Muscle of leg (tissue), 3 donors: ENCODE measurements at regions not wholly inside any gene's neighbourhood (a gene's known extent, or its start where the extent isn't known, plus 50 kb on each side); places are given as distances from the start of the nearest gene placed in this dataset.

Experiments used
- DNase-seq: peaks from one replicate; pipeline ENCODE4 v3.0.0; 2013
- H3K27ac ChIP-seq: one replicate; pipeline ENCODE4 v1.5.1; 2013; ENCODE audit warnings: mild to moderate bottlenecking, low read length, control low read depth
- H3K27me3 ChIP-seq: one replicate; pipeline ENCODE4 v1.6.1; 2013; ENCODE audit warnings: low read length; ENCODE audit not compliant: control insufficient read depth, insufficient read depth
- H3K36me3 ChIP-seq: one replicate; pipeline ENCODE4 v1.6.1; 2013; ENCODE audit warnings: low read length; ENCODE audit not compliant: control insufficient read depth, insufficient read depth
- H3K4me1 ChIP-seq: one replicate; pipeline ENCODE4 v1.6.1; 2013; ENCODE audit warnings: low read length; ENCODE audit not compliant: control insufficient read depth, insufficient read depth
- H3K4me3 ChIP-seq: one replicate; pipeline ENCODE4 v1.5.1; 2013; ENCODE audit warnings: low read length, control low read depth
- H3K9me3 ChIP-seq: replicated peaks from 2 replicates; pipeline ENCODE4 v1.6.1; 2013; ENCODE audit warnings: low read depth, low read length; ENCODE audit not compliant: control insufficient read depth
- WGBS: methylation state at CpG from one replicate; pipeline ENCODE4 v1.1.5; 2013; ENCODE audit warnings: missing lambda C conversion rate; ENCODE audit not compliant: insufficient coverage; 5-methylcytosine and 5-hydroxymethylcytosine counted together

DNA sequence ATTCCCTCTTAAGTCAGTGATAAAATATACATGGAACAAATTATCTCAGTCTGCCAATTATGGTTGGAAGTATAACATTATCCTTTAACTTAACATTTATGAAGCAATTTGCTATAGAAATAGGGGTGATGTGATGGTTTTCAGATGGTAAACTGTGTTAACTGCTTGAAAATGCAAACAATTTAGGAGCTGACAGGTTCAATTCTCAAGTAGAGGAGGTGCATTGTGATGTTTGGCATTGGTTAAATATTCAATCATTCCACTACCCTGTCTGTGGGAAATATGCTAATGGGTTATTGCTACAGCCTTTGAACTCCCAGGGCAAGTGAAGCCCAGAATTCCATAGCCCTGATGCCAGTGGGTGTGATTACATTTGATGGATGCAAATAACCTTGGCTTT is 243.4 kb upstream of the GK2 start:
- H3K27ac ChIP-seq, result no peak overlapping the region
- DNase-seq, result no peak
- H3K27me3 ChIP-seq, result no peaks in the 10 kb centered on the region

GRCh38 chr4:79650794-79651431 is 242.9 kb upstream of the GK2 start:
- Histone ChIP-seq H3K27ac (no peak overlapping the region), H3K4me1 (no peaks in the 10 kb centered on the region), H3K4me3 (no peak overlapping the region), H3K27me3 (no peaks in the 10 kb centered on the region), H3K36me3 (no peaks in the 10 kb centered on the region), H3K9me3 (no peaks in the 10 kb centered on the region)
- no CpG with 5 or more reads among the region's 3 CpGs for WGBS
- DNase-seq, result peak; percentile 49

More for the DNA sequence above, 243.4 kb upstream of the GK2 start:
- Histone ChIP-seq H3K36me3 (no peaks in the 10 kb centered on the region), H3K9me3 (no peaks in the 10 kb centered on the region), H3K4me1 (no peaks in the 10 kb centered on the region), H3K4me3 (no peak overlapping the region)

GRCh38 chr4:79650217-79650616 is 242.2 kb upstream of the GK2 start:
- no peaks in the 10 kb centered on the region for H3K4me1 ChIP-seq
- no peaks in the 10 kb centered on the region for H3K27me3 ChIP-seq
- H3K27ac ChIP-seq, result no peak overlapping the region
- no peak for DNase-seq
- no peak overlapping the region for H3K4me3 ChIP-seq
- no CpG with 5 or more reads among the region's 2 CpGs for WGBS
- H3K9me3 ChIP-seq, result no peaks in the 10 kb centered on the region
- H3K36me3 ChIP-seq, result no peaks in the 10 kb centered on the region

- no peak for DNase-seq
- WGBS, result no CpG with 5 or more reads among the region's 2 CpGs
- no peak overlapping the region for H3K27ac ChIP-seq
Measured at GRCh38 chr4:79645942-79646341, 237.9 kb upstream of the GK2 start.

GRCh38 chr4:79638735-79639134 is 230.7 kb upstream of the GK2 start:
- WGBS, result 100% methylated on average over 1 of the region's 1 CpG
- Histone ChIP-seq H3K4me3 (no peak overlapping the region), H3K27ac (no peak overlapping the region), H3K36me3 (no peaks in the 10 kb centered on the region), H3K9me3 (no peaks in the 10 kb centered on the region), H3K27me3 (no peaks in the 10 kb centered on the region), H3K4me1 (no peaks in the 10 kb centered on the region)
- DNase-seq, result no peak

More at GRCh38 chr4:79645942-79646341, 237.9 kb upstream of the GK2 start:
- Histone ChIP-seq H3K4me1 (no peaks in the 10 kb centered on the region), H3K9me3 (no peaks in the 10 kb centered on the region), H3K27me3 (no peaks in the 10 kb centered on the region), H3K36me3 (no peaks in the 10 kb centered on the region), H3K4me3 (no peak overlapping the region)

DNA sequence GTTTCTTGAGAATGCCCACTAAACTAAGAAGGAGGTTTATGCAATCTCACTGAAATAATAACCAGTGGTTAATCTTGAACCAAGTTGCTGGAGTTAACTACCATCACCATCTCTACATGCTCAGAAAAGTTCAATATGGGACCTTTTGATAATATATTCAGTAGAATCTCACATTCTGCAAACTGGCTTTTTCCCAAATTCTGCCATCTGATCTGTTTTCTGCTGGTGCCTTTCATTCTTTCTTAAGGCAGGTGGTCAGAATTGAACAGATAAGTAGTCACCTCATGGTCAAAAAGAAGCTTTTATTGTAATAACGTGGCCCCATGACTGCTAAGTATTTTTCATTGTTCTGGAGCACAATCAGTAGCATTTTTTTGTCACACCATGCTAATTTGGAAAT is 229.0 kb upstream of the GK2 start:
- Histone ChIP-seq H3K4me3 (no peak overlapping the region), H3K27me3 (no peaks in the 10 kb centered on the region), H3K36me3 (no peaks in the 10 kb centered on the region), H3K27ac (no peak overlapping the region), H3K9me3 (no peaks in the 10 kb centered on the region), H3K4me1 (no peaks in the 10 kb centered on the region)
- DNase-seq, result no peak
- WGBS, result no CpG with 5 or more reads among the region's 1 CpG

DNA sequence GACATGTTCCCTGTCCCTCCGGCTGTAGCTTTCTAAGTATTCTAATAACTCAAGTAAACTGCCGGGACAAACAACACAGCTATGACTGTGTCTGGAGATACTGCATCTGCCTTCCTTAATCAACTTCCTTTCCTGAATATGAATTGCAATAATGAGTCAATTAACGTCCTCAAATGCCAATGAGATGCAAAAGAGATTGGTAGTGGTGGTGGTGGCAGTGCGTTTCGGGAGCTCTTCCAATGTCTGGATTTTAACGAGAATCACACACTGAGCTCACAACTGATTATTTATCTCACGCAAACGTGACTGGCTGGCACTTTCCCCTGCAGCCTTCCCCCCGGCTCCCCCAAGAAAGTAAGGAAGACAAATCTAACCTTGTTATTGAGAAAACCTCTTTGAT is 226.1 kb upstream of the GK2 start:
- no peak for DNase-seq
- Histone ChIP-seq H3K9me3 (no peaks in the 10 kb centered on the region), H3K27me3 (no peaks in the 10 kb centered on the region), H3K36me3 (no peaks in the 10 kb centered on the region), H3K27ac (no peak overlapping the region), H3K4me3 (no peak overlapping the region), H3K4me1 (no peaks in the 10 kb centered on the region)
- WGBS, result 100% methylated on average over 2 of the region's 9 CpGs

DNA sequence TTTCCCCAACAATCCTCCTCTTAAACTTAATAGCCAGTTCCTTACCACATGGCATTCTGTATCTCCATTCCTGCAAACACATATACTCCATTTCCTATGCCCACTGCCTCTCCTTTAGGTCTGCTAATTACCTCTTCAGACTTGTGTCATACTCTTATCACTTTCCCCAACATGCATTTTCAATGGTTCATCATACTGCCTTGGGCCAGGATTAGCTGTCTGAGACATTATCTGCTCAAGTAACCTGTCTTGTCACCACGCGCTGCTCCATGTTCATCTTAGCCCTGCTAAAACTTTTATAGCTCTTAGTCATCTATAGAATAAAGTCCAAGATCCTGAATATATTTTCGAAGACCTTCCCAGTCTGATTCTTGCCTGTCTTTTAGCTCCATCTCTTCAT is 224.1 kb upstream of the GK2 start:
- Histone ChIP-seq H3K9me3 (no peaks in the 10 kb centered on the region), H3K4me1 (no peaks in the 10 kb centered on the region), H3K27me3 (no peaks in the 10 kb centered on the region), H3K27ac (no peak overlapping the region), H3K36me3 (no peaks in the 10 kb centered on the region), H3K4me3 (no peak overlapping the region)
- WGBS, result 93% methylated on average over 3 of the region's 3 CpGs
- DNase-seq, result no peak

DNA sequence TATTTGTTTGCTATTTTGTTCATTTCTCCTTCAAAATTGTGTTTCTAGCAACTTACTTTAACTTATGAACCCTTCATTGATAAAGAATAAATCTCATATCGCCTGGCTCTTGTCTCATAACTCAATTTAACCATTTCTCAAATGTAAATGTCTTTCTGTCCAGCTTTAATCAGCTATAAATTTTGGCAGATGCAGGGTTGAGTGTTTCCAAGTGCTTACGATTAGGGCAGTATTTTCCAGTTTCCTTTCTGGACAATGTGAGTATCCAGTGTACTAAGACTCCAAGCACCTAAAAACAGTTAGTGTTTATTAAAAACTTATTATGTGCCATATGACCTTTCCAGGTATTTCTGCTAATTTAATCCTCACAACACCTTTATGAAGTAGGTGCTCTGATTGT is 218.6 kb upstream of the GK2 start:
- no peak overlapping the region for H3K4me3 ChIP-seq
- no peaks in the 10 kb centered on the region for H3K4me1 ChIP-seq
- no peaks in the 10 kb centered on the region for H3K27me3 ChIP-seq
- no peaks in the 10 kb centered on the region for H3K9me3 ChIP-seq
- no CpG with 5 or more reads among the region's 2 CpGs for WGBS
- no peaks in the 10 kb centered on the region for H3K36me3 ChIP-seq
- DNase-seq, result peak; percentile 65
- H3K27ac ChIP-seq, result no peak overlapping the region

GRCh38 chr4:79626101-79626500 is 218.1 kb upstream of the GK2 start:
- Histone ChIP-seq H3K4me1 (no peaks in the 10 kb centered on the region), H3K27ac (peak overlapping the region; percentile 8), H3K4me3 (no peak overlapping the region), H3K9me3 (no peaks in the 10 kb centered on the region), H3K36me3 (no peaks in the 10 kb centered on the region), H3K27me3 (no peaks in the 10 kb centered on the region)
- peak; percentile 45 for DNase-seq
- no CpG with 5 or more reads among the region's 5 CpGs for WGBS

DNA sequence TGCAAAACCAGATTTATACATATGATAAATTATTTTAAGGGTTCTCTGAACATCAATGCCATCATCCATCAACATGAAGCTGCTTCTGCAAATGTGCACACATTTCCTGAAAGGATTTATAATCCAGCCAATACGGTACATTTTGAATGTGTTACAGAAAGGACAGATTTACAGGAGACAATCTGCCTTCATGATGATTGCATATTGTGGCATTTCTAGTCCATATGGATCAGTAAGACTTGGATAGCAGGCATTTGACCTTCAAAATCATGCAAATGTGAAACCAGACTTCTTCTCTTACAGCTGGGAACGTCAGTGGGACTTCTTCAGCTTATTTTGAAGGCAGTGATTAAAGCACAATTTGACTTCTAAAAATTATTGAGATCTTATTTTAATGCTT is 217.3 kb upstream of the GK2 start:
- WGBS, result no CpG with 5 or more reads among the region's 2 CpGs
- no peak overlapping the region for H3K4me3 ChIP-seq

More for the DNA sequence above, 217.3 kb upstream of the GK2 start:
- peak; percentile 20 for DNase-seq
- Histone ChIP-seq H3K9me3 (no peaks in the 10 kb centered on the region), H3K36me3 (no peaks in the 10 kb centered on the region), H3K27ac (no peak overlapping the region), H3K27me3 (no peaks in the 10 kb centered on the region), H3K4me1 (no peaks in the 10 kb centered on the region)
